Neural crest cell (in vitro differentiated cells): ENCODE measurements at regions not wholly inside any gene's neighbourhood (a gene's known extent, or its start where the extent isn't known, plus 50 kb on each side); places are given as distances from the start of the nearest gene placed in this dataset.

ENCODE experiments used
- DNase-seq: peaks from one replicate; pipeline ENCODE4 v3.0.0; 2021; ENCODE audit warnings: low read depth, mixed read lengths, low spot score
- H3K27ac Mint-ChIP-seq: one replicate; pipeline ENCODE4 v1.8.0; 2021; ENCODE audit warnings: mild to moderate bottlenecking, mixed read lengths; ENCODE audit not compliant: unreplicated experiment
- H3K27me3 Mint-ChIP-seq: 2 replicates; pipeline ENCODE4 v1.8.0; 2021; ENCODE audit warnings: low read depth, mild to moderate bottlenecking, mixed read lengths
- H3K36me3 Mint-ChIP-seq: 2 replicates; pipeline ENCODE4 v1.8.0; 2021; ENCODE audit warnings: low read depth, mild to moderate bottlenecking, mixed read lengths
- H3K4me1 Mint-ChIP-seq: 2 replicates; pipeline ENCODE4 v1.8.0; 2021; ENCODE audit warnings: mixed read lengths
- H3K4me3 Mint-ChIP-seq: one replicate; pipeline ENCODE4 v1.8.0; 2021; ENCODE audit warnings: mild to moderate bottlenecking, mixed read lengths
- H3K9me3 Mint-ChIP-seq: 2 replicates; pipeline ENCODE4 v1.8.0; 2021; ENCODE audit warnings: mixed read lengths
- TF ChIP-seq, protein P1 (sequence below): fragments of 200-600 bp; sonication (generic); conservative IDR thresholded peaks from 2 replicates; pipeline ENCODE4 v1.5.0; 2021; ENCODE audit warnings: antibody characterized with exemption, mild to moderate bottlenecking

DNA sequence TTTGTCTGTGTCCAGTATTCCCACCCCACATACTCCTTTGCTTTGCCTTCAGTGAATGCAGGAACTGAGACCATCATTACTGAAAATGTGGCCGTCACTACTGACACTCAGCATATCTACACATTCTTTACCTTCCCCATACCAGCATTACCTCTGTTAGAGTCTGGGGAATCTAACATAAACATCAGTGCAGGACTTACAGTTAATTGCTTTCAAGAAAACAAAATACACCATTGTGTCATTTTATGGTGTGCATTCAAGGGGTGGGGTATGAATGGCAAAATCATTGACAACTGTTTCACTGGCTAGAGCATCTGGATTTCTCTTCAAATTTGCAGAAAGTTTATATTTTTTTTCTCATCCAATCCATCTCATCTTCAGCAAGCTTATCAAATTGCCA, 731.4 kb upstream of the RIOK2 start:
- TF ChIP-seq, protein P1, sequence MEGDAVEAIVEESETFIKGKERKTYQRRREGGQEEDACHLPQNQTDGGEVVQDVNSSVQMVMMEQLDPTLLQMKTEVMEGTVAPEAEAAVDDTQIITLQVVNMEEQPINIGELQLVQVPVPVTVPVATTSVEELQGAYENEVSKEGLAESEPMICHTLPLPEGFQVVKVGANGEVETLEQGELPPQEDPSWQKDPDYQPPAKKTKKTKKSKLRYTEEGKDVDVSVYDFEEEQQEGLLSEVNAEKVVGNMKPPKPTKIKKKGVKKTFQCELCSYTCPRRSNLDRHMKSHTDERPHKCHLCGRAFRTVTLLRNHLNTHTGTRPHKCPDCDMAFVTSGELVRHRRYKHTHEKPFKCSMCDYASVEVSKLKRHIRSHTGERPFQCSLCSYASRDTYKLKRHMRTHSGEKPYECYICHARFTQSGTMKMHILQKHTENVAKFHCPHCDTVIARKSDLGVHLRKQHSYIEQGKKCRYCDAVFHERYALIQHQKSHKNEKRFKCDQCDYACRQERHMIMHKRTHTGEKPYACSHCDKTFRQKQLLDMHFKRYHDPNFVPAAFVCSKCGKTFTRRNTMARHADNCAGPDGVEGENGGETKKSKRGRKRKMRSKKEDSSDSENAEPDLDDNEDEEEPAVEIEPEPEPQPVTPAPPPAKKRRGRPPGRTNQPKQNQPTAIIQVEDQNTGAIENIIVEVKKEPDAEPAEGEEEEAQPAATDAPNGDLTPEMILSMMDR, result no peak
- Mint-ChIP-seq H3K36me3 (no peaks in the 10 kb centered on the region), H3K4me1 (no peaks in the 10 kb centered on the region), H3K4me3 (no peak overlapping the region), H3K27ac (no peak overlapping the region), H3K27me3 (no peaks in the 10 kb centered on the region), H3K9me3 (no peaks in the 10 kb centered on the region)
- no peak for DNase-seq

DNA sequence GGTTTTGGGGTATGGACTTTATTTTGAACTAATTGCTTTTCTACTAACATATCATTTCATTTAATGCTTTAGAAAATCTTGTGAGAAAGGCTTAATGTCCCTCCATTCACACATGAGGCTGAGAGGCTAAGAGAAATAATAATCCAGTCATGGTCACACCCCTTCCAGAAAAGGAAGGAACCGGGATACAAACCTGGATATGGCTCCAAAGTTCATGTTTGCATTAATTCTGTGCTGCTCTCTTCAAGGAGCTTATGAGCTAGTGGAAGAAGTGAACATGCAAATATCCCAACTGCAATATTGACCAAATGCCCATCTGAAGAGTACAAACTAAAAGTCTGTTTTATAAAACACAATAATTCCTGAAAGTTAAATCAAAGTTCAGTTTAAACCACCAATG, 732.1 kb upstream of the RIOK2 start:
- no peak for DNase-seq
- Mint-ChIP-seq H3K4me1 (no peaks in the 10 kb centered on the region), H3K36me3 (no peaks in the 10 kb centered on the region), H3K9me3 (no peaks in the 10 kb centered on the region), H3K27me3 (no peaks in the 10 kb centered on the region), H3K4me3 (no peak overlapping the region), H3K27ac (no peak overlapping the region)
- TF ChIP-seq, protein P1, result no peak

DNA sequence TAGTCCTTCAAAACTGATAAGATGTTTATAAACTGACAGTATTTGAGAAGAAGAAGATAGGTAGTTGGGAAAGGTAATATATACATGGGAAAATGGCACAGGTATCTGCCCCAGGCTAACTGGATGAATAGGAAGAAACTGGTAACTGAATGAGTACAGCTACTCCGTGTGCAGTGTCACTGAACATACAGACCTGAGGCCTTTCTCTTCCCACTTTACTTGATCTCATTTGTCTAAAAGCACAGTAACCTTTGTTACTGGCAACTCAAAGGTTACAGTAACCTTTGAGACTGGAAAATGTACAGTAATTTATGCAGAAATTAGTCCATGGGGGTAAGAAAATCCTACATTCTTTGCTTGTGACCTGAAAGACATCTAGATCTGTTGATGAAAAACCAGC, 735.0 kb upstream of the RIOK2 start:
- DNase-seq, result no peak
- no peaks in the 10 kb centered on the region for H3K9me3 Mint-ChIP-seq
- no peaks in the 10 kb centered on the region for H3K36me3 Mint-ChIP-seq
- no peak overlapping the region for H3K27ac Mint-ChIP-seq
- no peak overlapping the region for H3K4me3 Mint-ChIP-seq
- H3K27me3 Mint-ChIP-seq, result no peaks in the 10 kb centered on the region
- TF ChIP-seq, protein P1, result no peak
- H3K4me1 Mint-ChIP-seq, result peaks cover 6% of the 10 kb centered on the region

DNA sequence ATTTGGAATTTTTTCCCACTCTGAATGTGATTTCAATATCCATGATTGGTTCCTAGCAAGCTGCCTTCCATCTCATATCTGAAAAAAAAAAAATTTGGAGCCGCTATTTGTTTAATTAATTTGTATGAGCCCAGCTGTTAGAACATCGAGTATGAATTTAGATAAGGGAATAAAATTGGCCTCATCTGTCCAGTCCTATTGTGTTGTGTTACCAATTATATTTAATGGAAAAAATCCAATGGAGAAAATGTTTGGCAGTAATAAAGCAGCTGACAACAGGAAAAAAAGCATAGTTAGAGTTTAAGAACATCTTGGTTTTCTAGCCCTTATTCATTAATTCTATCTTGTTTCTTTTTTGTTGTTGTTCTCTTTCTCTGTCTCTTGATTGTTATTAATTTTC, 735.6 kb upstream of the RIOK2 start:
- H3K4me3 Mint-ChIP-seq, result no peak overlapping the region
- no peaks in the 10 kb centered on the region for H3K36me3 Mint-ChIP-seq
- H3K4me1 Mint-ChIP-seq, result peaks cover 6% of the 10 kb centered on the region
- H3K27me3 Mint-ChIP-seq, result no peaks in the 10 kb centered on the region
- DNase-seq, result no peak
- H3K27ac Mint-ChIP-seq, result no peak overlapping the region
- TF ChIP-seq, protein P1, result no peak
- no peaks in the 10 kb centered on the region for H3K9me3 Mint-ChIP-seq

DNA sequence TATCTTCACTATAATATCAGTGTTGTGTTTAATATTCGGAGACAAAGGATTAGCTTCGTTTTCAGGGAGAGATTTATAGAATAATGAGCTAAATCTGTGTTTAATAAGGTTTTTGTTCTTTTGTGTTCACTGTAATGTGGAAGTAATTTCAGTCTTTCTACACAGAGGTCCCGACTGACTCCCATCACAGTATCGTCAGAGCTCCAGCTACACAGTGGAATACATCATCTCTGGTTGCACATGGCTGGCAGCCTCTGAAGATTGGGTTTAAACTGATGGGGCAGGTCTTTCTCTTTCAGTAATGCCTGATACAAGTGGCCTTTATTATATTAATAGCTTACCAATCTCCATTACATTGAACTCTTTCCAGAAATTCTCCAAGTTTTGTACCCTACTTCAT, 736.7 kb upstream of the RIOK2 start:
- Mint-ChIP-seq H3K4me3 (no peak overlapping the region), H3K4me1 (peaks cover 6% of the 10 kb centered on the region), H3K27ac (no peak overlapping the region), H3K9me3 (no peaks in the 10 kb centered on the region), H3K36me3 (no peaks in the 10 kb centered on the region), H3K27me3 (no peaks in the 10 kb centered on the region)
- TF ChIP-seq, protein P1, result no peak
- DNase-seq, result no peak

DNA sequence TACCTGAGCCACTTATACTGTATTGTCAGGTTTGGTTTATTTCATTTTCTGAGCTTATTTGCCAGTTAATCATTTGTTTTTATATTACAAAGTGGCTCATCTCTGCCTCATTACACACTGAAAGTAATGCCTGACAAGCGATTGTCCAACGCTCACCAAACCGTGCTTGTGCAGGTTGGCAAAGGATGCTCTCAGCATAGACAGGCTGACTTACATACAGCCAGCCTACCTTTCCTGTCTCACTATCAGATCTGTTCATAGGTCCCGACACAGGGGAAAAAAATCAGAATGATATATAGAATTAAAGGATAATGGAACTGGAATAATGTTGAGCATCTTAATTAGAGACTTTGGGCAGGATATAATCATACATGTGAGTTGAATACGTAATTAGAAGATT, 739.7 kb upstream of the RIOK2 start:
- no peak for DNase-seq
- Mint-ChIP-seq H3K4me1 (peaks cover 6% of the 10 kb centered on the region), H3K4me3 (no peak overlapping the region), H3K36me3 (no peaks in the 10 kb centered on the region), H3K27me3 (no peaks in the 10 kb centered on the region), H3K27ac (no peak overlapping the region), H3K9me3 (no peaks in the 10 kb centered on the region)
- TF ChIP-seq, protein P1, result no peak
